ENCODE measurements at regions not wholly inside any gene's neighbourhood (a gene's known extent, or its start where the extent isn't known, plus 50 kb on each side); places are given as distances from the start of the nearest gene placed in this dataset.
A peak's percentile ranks its signal among the peaks of the same experiment; 100 is the strongest.
"Not testable (repeated sequence)": the region's sequence is repeated elsewhere in the genome, so short reads cannot be mapped to it uniquely, and the experiment has no call there.

GRCh38 chr12:68514807-68515411, 95.8 kb upstream of the RAP1B start:
- DNase-seq, result no peak

GRCh38 chr12:68515793-68516192, 94.9 kb upstream of the RAP1B start:
- no peak for DNase-seq

GRCh38 chr12:68521321-68521839, 89.3 kb upstream of the RAP1B start:
- DNase-seq, result no peak

- DNase-seq, result no peak
Measured at GRCh38 chr12:68521848-68522502, 88.7 kb upstream of the RAP1B start.

GRCh38 chr12:68529466-68529865, 81.2 kb upstream of the RAP1B start:
- no peak for DNase-seq

GRCh38 chr12:68529869-68530268, 80.8 kb upstream of the RAP1B start:
- DNase-seq, result no peak

GRCh38 chr12:68530299-68530698, 80.4 kb upstream of the RAP1B start:
- DNase-seq, result no peak

- no peak for DNase-seq
Measured at GRCh38 chr12:68530965-68531364, 79.7 kb upstream of the RAP1B start.

GRCh38 chr12:68532204-68532886, 78.4 kb upstream of the RAP1B start:
- no peak for DNase-seq

GRCh38 chr12:68532887-68533248, 77.8 kb upstream of the RAP1B start:
- DNase-seq, result no peak

GRCh38 chr12:68534108-68534507, 76.6 kb upstream of the RAP1B start:
- no peak for DNase-seq

- no peak for DNase-seq
Measured at GRCh38 chr12:68536885-68537485, 73.7 kb upstream of the RAP1B start.

- no peak for DNase-seq
Measured at GRCh38 chr12:68537571-68537970, 73.1 kb upstream of the RAP1B start.

- DNase-seq, result peak; percentile 34 to 48
Measured at GRCh38 chr12:68538726-68539614, 71.7 kb upstream of the RAP1B start.

- DNase-seq, result no peak
Measured at GRCh38 chr12:68539615-68539952, 71.1 kb upstream of the RAP1B start.

- DNase-seq, result not testable (repeated sequence)
Measured at GRCh38 chr12:68540768-68541167, 69.9 kb upstream of the RAP1B start.

- not testable (repeated sequence) for DNase-seq
Measured at GRCh38 chr12:68547318-68547717, 63.4 kb upstream of the RAP1B start.

GRCh38 chr12:68552605-68553195, 58.0 kb upstream of the RAP1B start:
- DNase-seq, result not testable (repeated sequence)

GRCh38 chr12:68557011-68557730, 53.5 kb upstream of the RAP1B start:
- no peak for DNase-seq

- no peak for DNase-seq
Measured at GRCh38 chr12:68559246-68559645, 51.5 kb upstream of the RAP1B start.

GRCh38 chr12:68559984-68560850, 50.5 kb upstream of the RAP1B start:
- no peak for DNase-seq

Measured in stimulated activated CD4-positive, alpha-beta T cell treated with anti-CD3 and anti-CD28 coated beads, Interleukin-2, amount 100 ng/mL, for 24 hours (primary cell).